Lung (tissue), 11 donors: ENCODE measurements at regions not wholly inside any gene's neighbourhood (a gene's known extent, or its start where the extent isn't known, plus 50 kb on each side); places are given as distances from the start of the nearest gene placed in this dataset.

Source experiments
- ATAC-seq: fragments of 200-7000 bp; cut with Tn5 transposase; one replicate; pipeline ENCODE4 v1.9.1; 2020; ENCODE audit warnings: moderate number of reproducible peaks; ENCODE audit not compliant: insufficient read depth, low FRiP score
- DNase-seq, 3 donors: peaks; one replicate each; pipeline ENCODE4 v3.0.0-alpha.2; 2013 to 2017
- H3K27ac ChIP-seq, 2 donors: one replicate each; pipeline ENCODE4 v1.5.1; 2013; ENCODE audit warnings: mild to moderate bottlenecking in 2 of 2, moderate library complexity in 2 of 2, control low read depth in 1 of 2, inconsistent platforms in 1 of 2, low read depth in 1 of 2, low read length in 1 of 2
- H3K27me3 ChIP-seq, 3 donors: one replicate each; pipeline ENCODE4 v1.5.1; 2013; ENCODE audit warnings: low read length in 2 of 3; ENCODE audit not compliant: control insufficient read depth in 3 of 3, insufficient read depth in 3 of 3
- H3K36me3 ChIP-seq, 4 donors: one replicate each; pipeline ENCODE4 v1.5.1; 2013; ENCODE audit warnings: low read length in 4 of 4, mild to moderate bottlenecking in 1 of 4, moderate library complexity in 1 of 4; ENCODE audit not compliant: control insufficient read depth in 4 of 4, insufficient read depth in 4 of 4
- H3K4me1 ChIP-seq, 5 donors: one replicate each; pipeline ENCODE4 v1.5.1; 2013; ENCODE audit warnings: low read length in 5 of 5, mild to moderate bottlenecking in 2 of 5, moderate library complexity in 1 of 5; ENCODE audit not compliant: control insufficient read depth in 5 of 5, insufficient read depth in 5 of 5
- H3K4me3 ChIP-seq: one replicate; pipeline ENCODE4 v1.5.1; 2013; ENCODE audit warnings: mild to moderate bottlenecking, control low read depth, moderate library complexity
- H3K9ac ChIP-seq, 2 donors: one replicate each; pipeline ENCODE4 v1.5.1; 2013; ENCODE audit warnings: low read length in 2 of 2, control low read depth in 1 of 2; ENCODE audit not compliant: insufficient read depth in 1 of 2
- H3K9me3 ChIP-seq, 4 donors: one replicate each; pipeline ENCODE4 v1.5.1; 2013; ENCODE audit warnings: low read length in 3 of 4, mild to moderate bottlenecking in 1 of 4, moderate library complexity in 1 of 4; ENCODE audit not compliant: control insufficient read depth in 4 of 4, insufficient read depth in 3 of 4
- CTCF ChIP-seq: IDR thresholded peaks from 2 replicates; pipeline ENCODE4 v1.5.1; 2012; ENCODE audit warnings: mild to moderate bottlenecking; ENCODE audit errors: control extremely low read depth, extremely low read depth
- WGBS, 2 donors: extraction: QIAGEN DNeasy Blood & Tissue Kit; methylation state at CpG; one replicate each; pipeline ENCODE4 v1.1.7; 2013; 5-methylcytosine and 5-hydroxymethylcytosine counted together
- donor health status: control.
- donor health status: control.
- donor health status: Bipolar disorder and iron deficiency.
- donor health status: healthy.
- donor health status: DM: yes; HTN: yes; CAD: no.

GRCh38 chr6:144411531-144412165 is 126.5 kb downstream of the UTRN start:
- Histone ChIP-seq H3K36me3 (no peaks in the 10 kb centered on the region), H3K9me3 (no peaks in the 10 kb centered on the region), H3K4me1 (peaks cover 2 to 31% (median 4%) of the 10 kb centered on the region in 5 donors), H3K9ac (no peak overlapping the region), H3K27ac (no peak overlapping the region), H3K27me3 (no peaks in the 10 kb centered on the region), H3K4me3 (no peak overlapping the region)
- no peak for TF ChIP-seq CTCF
- no peak for ATAC-seq
- no peak for DNase-seq
- 63 to 71% methylated on average over 6 of the region's 6 CpGs for WGBS, 2 donors

- Histone ChIP-seq H3K4me3 (no peak overlapping the region), H3K9ac (no peak overlapping the region), H3K36me3 (no peaks in the 10 kb centered on the region), H3K27me3 (no peaks in the 10 kb centered on the region), H3K27ac (no peak overlapping the region), H3K4me1 (peaks cover 3 to 27% (median 5%) of the 10 kb centered on the region in 5 donors), H3K9me3 (no peaks in the 10 kb centered on the region)
- no peak for ATAC-seq
- WGBS, 2 donors: 73 to 88% methylated on average over 4 of the region's 4 CpGs
- DNase-seq: no peak
- no peak for TF ChIP-seq CTCF
Observed at GRCh38 chr6:144413418-144413817, 128.3 kb downstream of the UTRN start.

GRCh38 chr6:144415014-144415413 is 129.9 kb downstream of the UTRN start:
- no peak for ATAC-seq
- no peaks in the 10 kb centered on the region for H3K27me3 ChIP-seq
- no peak for TF ChIP-seq CTCF

GRCh38 chr6:144415835-144416237 is 130.7 kb downstream of the UTRN start:
- no peak for ATAC-seq
- TF ChIP-seq CTCF: no peak

More at GRCh38 chr6:144415014-144415413, 129.9 kb downstream of the UTRN start:
- H3K27ac ChIP-seq: no peak overlapping the region
- peaks cover 3 to 28% (median 5%) of the 10 kb centered on the region in 5 donors for H3K4me1 ChIP-seq
- H3K9me3 ChIP-seq: no peaks in the 10 kb centered on the region
- 76 to 89% methylated on average over 3 of the region's 3 CpGs for WGBS, 2 donors
- DNase-seq: no peak
- H3K36me3 ChIP-seq: no peaks in the 10 kb centered on the region
- no peak overlapping the region for H3K9ac ChIP-seq
- no peak overlapping the region for H3K4me3 ChIP-seq

More at GRCh38 chr6:144415835-144416237, 130.7 kb downstream of the UTRN start:
- no peak overlapping the region for H3K4me3 ChIP-seq
- H3K9me3 ChIP-seq: no peaks in the 10 kb centered on the region
- H3K9ac ChIP-seq: no peak overlapping the region
- H3K27me3 ChIP-seq: no peaks in the 10 kb centered on the region
- WGBS, 2 donors: 71 to 83% methylated on average over 2 of the region's 2 CpGs
- no peaks in the 10 kb centered on the region for H3K36me3 ChIP-seq
- no peak for DNase-seq
- no peak overlapping the region for H3K27ac ChIP-seq
- H3K4me1 ChIP-seq: peaks cover 3 to 28% (median 5%) of the 10 kb centered on the region in 5 donors
